Caco-2 (cell line): ENCODE measurements at regions not wholly inside any gene's neighbourhood (a gene's known extent, or its start where the extent isn't known, plus 50 kb on each side); places are given as distances from the start of the nearest gene placed in this dataset.

Experiments
- BruUV-seq: library from RNA; stranded (reverse); fragments of 400-500 nt; replicated peaks from 2 replicates; lab custom pipeline; 2021; lab: Mats Ljungman, UMichigan
- CTCF ChIA-PET: fragments of 300-600 bp; sonication (Branson Sonifier 250); formaldehyde crosslinking; loops from one replicate; lab custom pipeline; 2022; ENCODE audit warnings: antibody characterized with exemption; lab: Charles Lee
- POLR2A ChIA-PET: fragments of 300-600 bp; sonication (Branson Sonifier 250); formaldehyde crosslinking; loops from one replicate; lab custom pipeline; 2022; ENCODE audit warnings: antibody characterized with exemption; lab: Charles Lee
- DNase-seq, 2 experiments: peaks; one replicate each; pipeline versions ENCODE4 v3.0.0 to v3.0.0-alpha.2; 2020 to 2022
- H3K27me3 ChIP-seq: replicated peaks from 2 replicates; pipeline ENCODE4 v1.6.0; 2011; ENCODE audit warnings: low read length; ENCODE audit not compliant: control insufficient read depth, insufficient read depth
- H3K36me3 ChIP-seq: 2 replicates; pipeline ENCODE4 v1.5.1; 2011; ENCODE audit warnings: low read length; ENCODE audit not compliant: control insufficient read depth, insufficient read depth
- H3K4me1 ChIP-seq: fragments of 250-450 bp; sonication (Bioruptor Pico); 2 replicates; pipeline ENCODE4 v1.5.1; 2020; ENCODE audit warnings: mild to moderate bottlenecking
- H3K4me3 ChIP-seq: 2 replicates; pipeline ENCODE4 v1.5.1; 2011; ENCODE audit warnings: low read depth, mild to moderate bottlenecking, control low read depth, low read length
- H3K9me3 ChIP-seq: fragments of 250-450 bp; sonication (Bioruptor Pico); 2 replicates; pipeline ENCODE4 v1.5.1; 2020; ENCODE audit warnings: mild to moderate bottlenecking, moderate library complexity
- H3K27ac Mint-ChIP-seq: one replicate; pipeline ENCODE4 v1.8.0; 2022; ENCODE audit warnings: mixed read lengths; ENCODE audit not compliant: unreplicated experiment
- H3K27me3 Mint-ChIP-seq: one replicate; pipeline ENCODE4 v1.8.0; 2022; ENCODE audit warnings: mixed read lengths; ENCODE audit not compliant: insufficient read depth, unreplicated experiment
- H3K36me3 Mint-ChIP-seq: one replicate; pipeline ENCODE4 v1.8.0; 2022; ENCODE audit warnings: mild to moderate bottlenecking, mixed read lengths; ENCODE audit not compliant: insufficient read depth, unreplicated experiment
- H3K4me1 Mint-ChIP-seq: one replicate; pipeline ENCODE4 v1.8.0; 2022; ENCODE audit warnings: low read depth, mixed read lengths; ENCODE audit not compliant: unreplicated experiment
- H3K4me3 Mint-ChIP-seq: one replicate; pipeline ENCODE4 v1.8.0; 2022; ENCODE audit warnings: mild to moderate bottlenecking, moderate library complexity, mixed read lengths; ENCODE audit not compliant: unreplicated experiment
- H3K9me3 Mint-ChIP-seq: one replicate; pipeline ENCODE4 v1.8.0; 2022; ENCODE audit warnings: mixed read lengths; ENCODE audit not compliant: unreplicated experiment
- intact Hi-C: fragments of 100-400 bp; cut with micrococcal nuclease; formaldehyde crosslinking; loops from one replicate; pipeline ENCODE4 v1.10.0; 2022; ENCODE audit not compliant: unreplicated experiment
- TF ChIP-seq, protein P1 (sequence below), 2 experiments: fragments of 200-600 bp in 1 of 2; IDR thresholded peaks; 1 replicate in 1 of 2; 2 replicates in 1 of 2; pipeline versions ENCODE4 v1.5.1 to v1.8.0; 2011 to 2022; ENCODE audit warnings: antibody characterized with exemption in 1 of 2, control low read depth in 1 of 2, inconsistent platforms in 1 of 2, low read depth in 1 of 2, low read length in 1 of 2, mild to moderate bottlenecking in 1 of 2, moderate library complexity in 1 of 2; ENCODE audit not compliant: insufficient read depth in 1 of 2, severe bottlenecking in 1 of 2, unreplicated experiment in 1 of 2

DNA sequence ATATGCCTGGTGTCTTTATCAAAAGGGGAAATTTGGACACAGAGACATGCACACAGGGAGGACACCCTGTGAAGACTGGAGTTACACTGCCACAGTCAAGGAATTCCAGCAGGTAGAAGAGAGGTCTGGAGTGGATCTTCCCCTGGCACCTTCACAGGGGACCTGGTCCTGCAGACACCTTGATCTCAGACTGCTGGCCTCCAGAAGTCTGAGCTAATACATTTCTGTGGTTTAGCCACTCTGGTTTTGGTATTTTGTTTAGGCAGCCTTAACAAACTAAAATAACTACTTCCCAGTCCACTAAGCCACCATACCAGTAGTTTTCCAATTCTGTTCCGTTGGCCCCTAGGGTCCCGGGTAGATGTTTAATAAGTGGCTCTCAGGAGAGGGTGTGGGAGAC is 164.7 kb downstream of the SETD4 start:
- Mint-ChIP-seq H3K4me3 (no peak overlapping the region), H3K27ac (no peak overlapping the region), H3K27me3 (no peaks in the 10 kb centered on the region), H3K4me1 (no peaks in the 10 kb centered on the region), H3K36me3 (no peaks in the 10 kb centered on the region), H3K9me3 (no peaks in the 10 kb centered on the region)
- DNase-seq = no peak
- intact Hi-C loops = no loop called here
- Histone ChIP-seq H3K27me3 (no peaks in the 10 kb centered on the region), H3K9me3 (no peaks in the 10 kb centered on the region), H3K4me1 (no peaks in the 10 kb centered on the region), H3K4me3 (no peak overlapping the region), H3K36me3 (no peaks in the 10 kb centered on the region)
- ChIA-PET POLR2A (no interaction called here), CTCF (no interaction called here)
- TF ChIP-seq, protein P1, sequence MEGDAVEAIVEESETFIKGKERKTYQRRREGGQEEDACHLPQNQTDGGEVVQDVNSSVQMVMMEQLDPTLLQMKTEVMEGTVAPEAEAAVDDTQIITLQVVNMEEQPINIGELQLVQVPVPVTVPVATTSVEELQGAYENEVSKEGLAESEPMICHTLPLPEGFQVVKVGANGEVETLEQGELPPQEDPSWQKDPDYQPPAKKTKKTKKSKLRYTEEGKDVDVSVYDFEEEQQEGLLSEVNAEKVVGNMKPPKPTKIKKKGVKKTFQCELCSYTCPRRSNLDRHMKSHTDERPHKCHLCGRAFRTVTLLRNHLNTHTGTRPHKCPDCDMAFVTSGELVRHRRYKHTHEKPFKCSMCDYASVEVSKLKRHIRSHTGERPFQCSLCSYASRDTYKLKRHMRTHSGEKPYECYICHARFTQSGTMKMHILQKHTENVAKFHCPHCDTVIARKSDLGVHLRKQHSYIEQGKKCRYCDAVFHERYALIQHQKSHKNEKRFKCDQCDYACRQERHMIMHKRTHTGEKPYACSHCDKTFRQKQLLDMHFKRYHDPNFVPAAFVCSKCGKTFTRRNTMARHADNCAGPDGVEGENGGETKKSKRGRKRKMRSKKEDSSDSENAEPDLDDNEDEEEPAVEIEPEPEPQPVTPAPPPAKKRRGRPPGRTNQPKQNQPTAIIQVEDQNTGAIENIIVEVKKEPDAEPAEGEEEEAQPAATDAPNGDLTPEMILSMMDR (IDR thresholded peaks at IDR 0.05; ENCODE audit: insufficient read depth in 1 of 2, low read depth in 1 of 2, low read length in 1 of 2, severe bottlenecking in 1 of 2, unreplicated experiment in 1 of 2) = no peak
- no TSS peak for BruUV-seq

DNA sequence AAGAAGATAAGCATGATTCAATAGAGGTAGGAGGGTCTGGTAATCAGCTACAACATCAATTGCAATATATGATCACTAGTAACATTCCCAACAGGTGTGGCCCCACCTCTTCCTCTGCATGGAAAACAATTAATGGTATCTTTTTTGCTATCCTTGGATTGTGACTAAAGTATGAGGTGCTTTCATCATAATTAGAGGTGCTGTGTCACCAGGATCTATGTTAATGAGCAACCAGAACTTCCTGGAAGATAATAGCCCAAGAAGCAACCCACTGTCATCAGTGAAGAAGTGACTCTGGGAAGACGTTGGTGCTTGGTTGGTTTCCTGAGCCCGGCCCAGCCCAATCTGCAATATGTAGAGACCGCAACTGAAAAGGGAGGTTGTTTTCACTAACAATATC is 167.2 kb downstream of the SETD4 start:
- Histone ChIP-seq H3K27me3 (no peaks in the 10 kb centered on the region), H3K4me3 (no peak overlapping the region), H3K9me3 (no peaks in the 10 kb centered on the region), H3K36me3 (no peaks in the 10 kb centered on the region), H3K4me1 (no peaks in the 10 kb centered on the region)
- DNase-seq = no peak
- no peaks in the 10 kb centered on the region for H3K9me3 Mint-ChIP-seq
- no peaks in the 10 kb centered on the region for H3K27me3 Mint-ChIP-seq
- POLR2A ChIA-PET = no interaction called here
- H3K36me3 Mint-ChIP-seq = no peaks in the 10 kb centered on the region
- H3K4me1 Mint-ChIP-seq = no peaks in the 10 kb centered on the region
- CTCF ChIA-PET = no interaction called here
- intact Hi-C loops = no loop called here
- TF ChIP-seq, protein P1 (IDR thresholded peaks at IDR 0.05; ENCODE audit: insufficient read depth in 1 of 2, low read depth in 1 of 2, low read length in 1 of 2, severe bottlenecking in 1 of 2, unreplicated experiment in 1 of 2) = no peak
- no peak overlapping the region for H3K4me3 Mint-ChIP-seq
- BruUV-seq = no TSS peak
- H3K27ac Mint-ChIP-seq = no peak overlapping the region

DNA sequence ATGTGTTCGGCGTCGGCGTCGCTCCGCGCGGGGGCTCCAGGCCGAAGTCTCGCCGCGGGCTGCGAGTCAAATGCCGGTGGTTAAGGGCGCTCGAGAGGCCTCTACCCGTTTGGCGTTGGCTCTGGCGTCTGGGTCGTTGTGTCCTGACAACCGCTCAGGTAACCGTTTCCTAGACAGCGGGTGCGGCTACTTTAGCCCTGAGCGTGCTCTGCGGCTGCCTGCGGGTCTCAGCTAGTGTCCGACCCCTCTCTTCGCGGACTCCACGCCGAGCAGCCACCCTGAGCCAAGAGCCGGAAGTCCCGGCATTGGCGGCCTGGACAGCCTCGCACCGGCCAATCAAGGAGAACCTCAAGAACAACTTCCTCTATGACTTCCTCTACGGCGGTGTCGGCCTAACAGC is 173.4 kb downstream of the SETD4 start:
- H3K36me3 Mint-ChIP-seq = no peaks in the 10 kb centered on the region
- Histone ChIP-seq H3K27me3 (no peaks in the 10 kb centered on the region), H3K4me1 (no peaks in the 10 kb centered on the region), H3K4me3 (no peak overlapping the region), H3K9me3 (no peaks in the 10 kb centered on the region), H3K36me3 (no peaks in the 10 kb centered on the region)
- TF ChIP-seq, protein P1 (IDR thresholded peaks at IDR 0.05; ENCODE audit: insufficient read depth in 1 of 2, low read depth in 1 of 2, low read length in 1 of 2, severe bottlenecking in 1 of 2, unreplicated experiment in 1 of 2) = no peak
- H3K27ac Mint-ChIP-seq = no peak overlapping the region
- no TSS peak for BruUV-seq
- intact Hi-C loops = loop anchor here (1.0 to 10.0 kb wide), 3 partner anchors 53 to 138 kb away; no protein-coding TSS in a partner anchor
- POLR2A ChIA-PET = no interaction called here
- DNase-seq = no peak
- no peaks in the 10 kb centered on the region for H3K9me3 Mint-ChIP-seq
- no peak overlapping the region for H3K4me3 Mint-ChIP-seq
- CTCF ChIA-PET = no interaction called here
- H3K27me3 Mint-ChIP-seq = no peaks in the 10 kb centered on the region
- H3K4me1 Mint-ChIP-seq = peaks cover 7% of the 10 kb centered on the region
